K562 (cell line): ENCODE measurements at regions not wholly inside any gene's neighbourhood (a gene's known extent, or its start where the extent isn't known, plus 50 kb on each side); places are given as distances from the start of the nearest gene placed in this dataset.

Experiments used
- ATAC-seq: fragments of 200-7000 bp; cut with Tn5 transposase; 3 replicates; pipeline ENCODE4 v1.9.1; 2020; ENCODE audit warnings: moderate library complexity
- BruUV-seq: library from RNA; stranded (reverse); fragments of 400-500 nt; replicated peaks from 2 replicates; lab custom pipeline; 2021; lab: Mats Ljungman, UMichigan
- CTCF ChIA-PET: fragments of 300-600 bp; formaldehyde crosslinking; extraction: SDS; loops from one replicate; lab custom pipeline; 2021; ENCODE audit warnings: low intra/inter-chr PET ratio; lab: Yijun Ruan, JAX
- POLR2A ChIA-PET: fragments of 300-600, 350-650 bp; sonication (Branson Sonifier 250); formaldehyde crosslinking; extraction: SDS; loops from one replicate; lab custom pipeline; 2021; ENCODE audit warnings: antibody characterized with exemption, inconsistent platforms; lab: Yijun Ruan, JAX
- DNase-seq, 4 experiments: peaks; one replicate each; pipeline versions ENCODE4 v3.0.0 to v3.0.0-alpha.2; 2011 to 2018; ENCODE audit warnings: low spot score in 3 of 4, mixed read lengths in 3 of 4; ENCODE audit errors: extremely low read depth in 1 of 4
- FAIRE-seq: peaks from 2 replicates; lab custom pipeline; 2011; peaks lifted over from hg19 to GRCh38; lab: Jason Lieb, UNC
- H2AFZ ChIP-seq: 2 replicates; pipeline ENCODE4 v1.6.0; 2011; ENCODE audit warnings: low read depth, low read length, control low read depth, inconsistent platforms
- H3K27ac ChIP-seq: fragments of 200-600 bp; 3 replicates; pipeline ENCODE4 v1.8.0; 2011; ENCODE audit warnings: low read depth, mild to moderate bottlenecking, control low read depth, inconsistent platforms, low read length, moderate library complexity, mixed read lengths; ENCODE audit errors: extremely low read depth
- H3K27me3 ChIP-seq, 2 experiments: fragments of 300-600 bp in 1 of 2; 2 replicates in 1 of 2; 3 replicates in 1 of 2; pipeline versions ENCODE4 v1.6.0 to v1.8.0; 2011; ENCODE audit warnings: inconsistent platforms in 2 of 2, low read length in 2 of 2, mild to moderate bottlenecking in 1 of 2, mixed read lengths in 1 of 2, moderate library complexity in 1 of 2; ENCODE audit not compliant: control insufficient read depth in 2 of 2, insufficient read depth in 2 of 2
- H3K36me3 ChIP-seq: fragments of 300-600 bp; 3 replicates; pipeline ENCODE4 v1.8.0; 2011; ENCODE audit warnings: mild to moderate bottlenecking, low read length, inconsistent platforms; ENCODE audit not compliant: control insufficient read depth, insufficient read depth
- H3K4me1 ChIP-seq, 2 experiments: fragments of 200-600 bp in 1 of 2; replicated peaks in 1 of 2; 2 replicates in 1 of 2; 3 replicates in 1 of 2; pipeline versions ENCODE4 v1.5.1 to v1.8.0; 2011; ENCODE audit warnings: inconsistent platforms in 2 of 2, low read length in 2 of 2, mild to moderate bottlenecking in 1 of 2, mixed read lengths in 1 of 2, moderate library complexity in 1 of 2; ENCODE audit not compliant: control insufficient read depth in 2 of 2, insufficient read depth in 2 of 2
- H3K4me2 ChIP-seq: 2 replicates; pipeline ENCODE4 v1.6.1; 2011; ENCODE audit warnings: low read length, control low read depth, inconsistent platforms, mixed read lengths; ENCODE audit not compliant: insufficient read depth
- H3K4me3 ChIP-seq: fragments of 200-600 bp; sonication (generic), shearing (Covaris generic); 2 replicates; pipeline ENCODE4 v1.5.1; 2016; ENCODE audit warnings: control low read depth, inconsistent platforms
- H3K79me2 ChIP-seq: fragments of 200-600 bp; 3 replicates; pipeline ENCODE4 v1.8.0; 2011; ENCODE audit warnings: low read length, inconsistent platforms; ENCODE audit not compliant: control insufficient read depth, insufficient read depth
- H3K9ac ChIP-seq, 2 experiments: 2 replicates each; pipeline versions ENCODE4 v1.6.0 to v1.6.1; 2011; ENCODE audit warnings: low read depth in 2 of 2, low read length in 2 of 2, control low read depth in 1 of 2, inconsistent platforms in 1 of 2, mild to moderate bottlenecking in 1 of 2, mixed read lengths in 1 of 2; ENCODE audit not compliant: insufficient read depth in 1 of 2
- H3K9me1 ChIP-seq: one replicate; pipeline ENCODE4 v1.6.0; 2011; ENCODE audit warnings: inconsistent platforms, mild to moderate bottlenecking, low read length, moderate library complexity; ENCODE audit not compliant: control insufficient read depth, insufficient read depth
- H3K9me3 ChIP-seq: replicated peaks from 2 replicates; pipeline ENCODE4 v1.5.1; 2011; ENCODE audit warnings: low read depth, low read length, inconsistent platforms; ENCODE audit not compliant: control insufficient read depth, insufficient read depth
- H4K20me1 ChIP-seq: replicated peaks from 2 replicates; pipeline ENCODE4 v1.6.1; 2011; ENCODE audit warnings: low read length, inconsistent platforms, mixed read lengths; ENCODE audit not compliant: control insufficient read depth, insufficient read depth
- ATF4 ChIP-seq: fragments of 450-650 bp; formaldehyde crosslinking; IDR thresholded peaks from 2 replicates; pipeline ENCODE4 v1.4.0; 2022; ENCODE audit warnings: mild to moderate bottlenecking, moderate library complexity
- BCLAF1 ChIP-seq, 2 experiments: fragments of 450-650 bp in 1 of 2; IDR thresholded peaks; 2 replicates each; pipeline ENCODE4 v1.6.1; 2011 to 2017; ENCODE audit warnings: low read depth in 2 of 2, antibody characterized with exemption in 1 of 2, borderline replicate concordance in 1 of 2, low read length in 1 of 2, mild to moderate bottlenecking in 1 of 2, mixed read lengths in 1 of 2; ENCODE audit not compliant: control insufficient read depth in 1 of 2
- CBFA2T3 ChIP-seq: fragments of 450-650 bp; IDR thresholded peaks from 2 replicates; pipeline ENCODE4 v1.6.1; 2017
- CHD1 ChIP-seq: fragments of 200-600 bp; sonication (generic); IDR thresholded peaks from one replicate; pipeline ENCODE4 v1.6.1; 2012; ENCODE audit warnings: mild to moderate bottlenecking, moderate library complexity, low read length, inconsistent platforms
- CLOCK ChIP-seq: fragments of 250-450 bp; sonication (Bioruptor Pico); IDR thresholded peaks from 2 replicates; pipeline ENCODE4 v1.4.0; 2020; ENCODE audit warnings: mild to moderate bottlenecking, moderate library complexity, borderline replicate concordance
- CUX1 ChIP-seq: fragments of 200-800 bp; sonication (Bioruptor generic); IDR thresholded peaks from 2 replicates; pipeline ENCODE4 v1.6.1; 2016; ENCODE audit warnings: missing genetic modification characterization, missing compliant biosample characterization
- HDAC2 ChIP-seq: fragments of 450-650 bp; IDR thresholded peaks from 2 replicates; pipeline ENCODE4 v1.6.1; 2016; ENCODE audit warnings: mild to moderate bottlenecking
- PHF20 ChIP-seq: fragments of 450-650 bp; IDR thresholded peaks from 2 replicates; pipeline ENCODE4 v1.6.1; 2018; ENCODE audit not compliant: partially characterized antibody
- RFX1 ChIP-seq: fragments of 450-650 bp; IDR thresholded peaks from 2 replicates; pipeline ENCODE4 v1.6.1; 2016; ENCODE audit warnings: mild to moderate bottlenecking, moderate library complexity
- ZC3H4 ChIP-seq: sonication (generic); formaldehyde crosslinking; IDR thresholded peaks from 2 replicates; pipeline ENCODE4 v1.9.0; 2021; ENCODE audit warnings: missing genetic modification reagents, borderline replicate concordance
- ZNF124 ChIP-seq: sonication (generic); formaldehyde crosslinking; IDR thresholded peaks from 2 replicates; pipeline ENCODE4 v1.8.1; 2022; ENCODE audit warnings: missing genetic modification reagents
- ZZZ3 ChIP-seq: fragments of 450-650 bp; IDR thresholded peaks from 2 replicates; pipeline ENCODE4 v1.6.1; 2016; ENCODE audit warnings: antibody characterized with exemption, mild to moderate bottlenecking, moderate library complexity
- WGBS: fragments of 100-300 bp; shearing (Covaris generic); methylation state at CpG from one replicate; pipeline ENCODE4 v1.1.6; 2016; ENCODE audit warnings: low coverage, mixed read lengths; ENCODE audit not compliant: insufficient coverage; ENCODE audit errors: missing lambda C conversion rate; 5-methylcytosine and 5-hydroxymethylcytosine counted together
- in situ Hi-C: fragments of 300-500 bp; cut with MboI; formaldehyde crosslinking; loops from 4 replicates; pipeline ENCODE4 v1.15.0; 2018; ENCODE audit warnings: inconsistent platforms, mixed read lengths
- intact Hi-C: fragments of 100-400 bp; cut with micrococcal nuclease; formaldehyde crosslinking; loops from 2 replicates; pipeline ENCODE4 v1.14.2; 2022

DNA sequence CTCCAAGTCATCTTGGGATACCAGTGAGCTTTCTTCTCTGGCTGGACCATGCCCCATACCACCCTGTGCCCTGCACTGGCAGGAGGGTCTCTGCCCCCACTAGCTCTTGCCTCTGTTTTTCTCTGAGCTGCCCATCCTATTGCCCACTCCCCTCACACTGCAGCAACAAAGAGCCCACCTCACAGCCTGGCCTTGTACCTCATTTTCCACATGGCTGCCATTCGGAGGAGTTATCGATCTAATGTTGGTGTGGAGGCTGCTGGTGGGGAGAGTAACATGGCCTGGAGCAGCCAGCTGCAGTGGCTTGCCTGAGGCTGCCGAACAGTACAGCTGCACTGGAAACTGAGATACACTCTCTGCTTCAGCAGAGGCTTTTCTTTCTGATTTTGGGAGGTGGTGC is 65.7 kb upstream of the AGBL1 start:
- H2AFZ ChIP-seq: no peak overlapping the region
- no peaks in the 10 kb centered on the region for H3K4me1 ChIP-seq
- ChIA-PET POLR2A (no interaction called here), CTCF (no interaction called here)
- H3K27me3 ChIP-seq: no peaks in the 10 kb centered on the region
- intact Hi-C loops: no loop called here
- no TSS peak for BruUV-seq
- FAIRE-seq (no peak), DNase-seq (no peak), ATAC-seq (no peak)
- H3K9ac ChIP-seq: no peak overlapping the region
- no peak overlapping the region for H3K4me3 ChIP-seq
- no peaks in the 10 kb centered on the region for H4K20me1 ChIP-seq
- H3K79me2 ChIP-seq: no peaks in the 10 kb centered on the region
- no peak overlapping the region for H3K4me2 ChIP-seq
- WGBS: 0% methylated on average over 3 of the region's 3 CpGs
- H3K36me3 ChIP-seq: no peaks in the 10 kb centered on the region
- H3K9me1 ChIP-seq: no peaks in the 10 kb centered on the region
- in situ Hi-C loops: no loop called here
- H3K27ac ChIP-seq: no peak overlapping the region
- no peaks in the 10 kb centered on the region for H3K9me3 ChIP-seq
- TF ChIP-seq CUX1: no peak
- TF ChIP-seq ATF4 (CRISPR knock-in tag): no peak
- no peak for TF ChIP-seq HDAC2
- TF ChIP-seq ZC3H4 (CRISPR knock-in tag): no peak
- no peak for TF ChIP-seq CLOCK (CRISPR knock-in tag)
- no peak for TF ChIP-seq CHD1
- TF ChIP-seq PHF20: no peak
- TF ChIP-seq ZZZ3: no peak
- no peak for TF ChIP-seq BCLAF1 (IDR thresholded peaks at IDR 0.05; ENCODE audit: borderline replicate concordance in 1 of 2, control insufficient read depth in 1 of 2, low read depth in 2 of 2, low read length in 1 of 2)
- no peak for TF ChIP-seq RFX1
- no peak for TF ChIP-seq ZNF124 (CRISPR knock-in tag)
- TF ChIP-seq CBFA2T3: no peak
